BE2C (cell line): ENCODE measurements at regions not wholly inside any gene's neighbourhood (a gene's known extent, or its start where the extent isn't known, plus 50 kb on each side); places are given as distances from the start of the nearest gene placed in this dataset.

Source experiments
- DNase-seq: peaks from one replicate; pipeline ENCODE4 v3.0.0-alpha.2; 2020
- H3K27me3 ChIP-seq: fragments of 250-450 bp; sonication (Bioruptor Pico); 2 replicates; pipeline ENCODE4 v1.5.1; 2020; ENCODE audit warnings: mild to moderate bottlenecking
- H3K36me3 ChIP-seq: fragments of 250-450 bp; sonication (Bioruptor Pico); 2 replicates; pipeline ENCODE4 v1.5.1; 2020; ENCODE audit warnings: mild to moderate bottlenecking
- H3K4me1 ChIP-seq: fragments of 250-450 bp; sonication (Bioruptor Pico); 2 replicates; pipeline ENCODE4 v1.5.1; 2020
- H3K4me3 ChIP-seq: 2 replicates; pipeline ENCODE4 v1.5.1; 2011; ENCODE audit warnings: low read depth, low read length
- H3K9me3 ChIP-seq: fragments of 250-450 bp; sonication (Bioruptor Pico); 2 replicates; pipeline ENCODE4 v1.5.1; 2020
- TF ChIP-seq, protein P1 (sequence below): IDR thresholded peaks from 2 replicates; pipeline ENCODE4 v1.5.1; 2012; ENCODE audit warnings: mild to moderate bottlenecking, low read depth, low read length

GRCh38 chr2:195162194-195162593 is 494.8 kb upstream of the SLC39A10 start:
- TF ChIP-seq, protein P1, sequence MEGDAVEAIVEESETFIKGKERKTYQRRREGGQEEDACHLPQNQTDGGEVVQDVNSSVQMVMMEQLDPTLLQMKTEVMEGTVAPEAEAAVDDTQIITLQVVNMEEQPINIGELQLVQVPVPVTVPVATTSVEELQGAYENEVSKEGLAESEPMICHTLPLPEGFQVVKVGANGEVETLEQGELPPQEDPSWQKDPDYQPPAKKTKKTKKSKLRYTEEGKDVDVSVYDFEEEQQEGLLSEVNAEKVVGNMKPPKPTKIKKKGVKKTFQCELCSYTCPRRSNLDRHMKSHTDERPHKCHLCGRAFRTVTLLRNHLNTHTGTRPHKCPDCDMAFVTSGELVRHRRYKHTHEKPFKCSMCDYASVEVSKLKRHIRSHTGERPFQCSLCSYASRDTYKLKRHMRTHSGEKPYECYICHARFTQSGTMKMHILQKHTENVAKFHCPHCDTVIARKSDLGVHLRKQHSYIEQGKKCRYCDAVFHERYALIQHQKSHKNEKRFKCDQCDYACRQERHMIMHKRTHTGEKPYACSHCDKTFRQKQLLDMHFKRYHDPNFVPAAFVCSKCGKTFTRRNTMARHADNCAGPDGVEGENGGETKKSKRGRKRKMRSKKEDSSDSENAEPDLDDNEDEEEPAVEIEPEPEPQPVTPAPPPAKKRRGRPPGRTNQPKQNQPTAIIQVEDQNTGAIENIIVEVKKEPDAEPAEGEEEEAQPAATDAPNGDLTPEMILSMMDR = no peak
- no peaks in the 10 kb centered on the region for H3K9me3 ChIP-seq
- DNase-seq = peak; percentile 30
- H3K27me3 ChIP-seq = no peaks in the 10 kb centered on the region; the same call in 1 of the 2 replicates
- no peaks in the 10 kb centered on the region for H3K36me3 ChIP-seq
- H3K4me3 ChIP-seq = peak overlapping the region; percentile 5; the same call in 1 of the 2 replicates
- no peaks in the 10 kb centered on the region; the same call in 1 of the 2 replicates for H3K4me1 ChIP-seq

DNA sequence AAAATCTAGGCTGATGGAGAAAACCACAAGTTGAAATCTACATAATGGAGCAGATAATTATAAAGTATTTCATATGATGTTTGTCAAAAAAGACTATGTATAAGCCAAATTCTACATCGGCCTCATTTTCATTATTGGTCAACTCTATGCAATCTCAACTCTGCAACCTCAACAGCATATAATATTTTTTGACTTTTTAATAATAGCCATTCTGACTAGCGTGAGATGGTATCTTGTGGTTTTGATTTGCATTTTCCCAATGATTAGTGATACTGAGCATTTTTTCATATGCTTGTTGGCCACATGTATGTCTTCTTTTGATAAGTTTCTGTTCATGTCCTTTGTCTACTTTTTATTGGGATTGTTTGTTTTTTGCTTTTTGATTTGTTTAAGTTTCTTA is 496.1 kb upstream of the SLC39A10 start:
- H3K9me3 ChIP-seq = no peaks in the 10 kb centered on the region
- DNase-seq = no peak
- no peaks in the 10 kb centered on the region; the same call in 1 of the 2 replicates for H3K27me3 ChIP-seq
- no peaks in the 10 kb centered on the region for H3K36me3 ChIP-seq
- TF ChIP-seq, protein P1 = no peak
- no peaks in the 10 kb centered on the region; the same call in 1 of the 2 replicates for H3K4me1 ChIP-seq
- H3K4me3 ChIP-seq = no peak overlapping the region

- no peaks in the 10 kb centered on the region for H3K9me3 ChIP-seq
- H3K4me1 ChIP-seq = no peaks in the 10 kb centered on the region
- TF ChIP-seq, protein P1 = no peak
- H3K4me3 ChIP-seq = no peak overlapping the region
- no peak for DNase-seq
- no peaks in the 10 kb centered on the region for H3K27me3 ChIP-seq
- no peaks in the 10 kb centered on the region for H3K36me3 ChIP-seq
These were observed 505.3 kb upstream of the SLC39A10 start for GRCh38 chr2:195151711-195152110.

GRCh38 chr2:195150819-195151218 is 506.2 kb upstream of the SLC39A10 start:
- Histone ChIP-seq H3K4me1 (no peaks in the 10 kb centered on the region), H3K36me3 (no peaks in the 10 kb centered on the region), H3K27me3 (no peaks in the 10 kb centered on the region), H3K4me3 (no peak overlapping the region), H3K9me3 (no peaks in the 10 kb centered on the region)
- TF ChIP-seq, protein P1 = no peak
- no peak for DNase-seq

- no peak for DNase-seq
- H3K36me3 ChIP-seq = no peaks in the 10 kb centered on the region
- H3K4me3 ChIP-seq = no peak overlapping the region
- TF ChIP-seq, protein P1 = no peak
- no peaks in the 10 kb centered on the region for H3K9me3 ChIP-seq
- no peaks in the 10 kb centered on the region for H3K27me3 ChIP-seq
- H3K4me1 ChIP-seq = no peaks in the 10 kb centered on the region
These were observed 509.0 kb upstream of the SLC39A10 start for GRCh38 chr2:195148004-195148403.

GRCh38 chr2:195146761-195147541 is 510.1 kb upstream of the SLC39A10 start:
- DNase-seq = no peak
- TF ChIP-seq, protein P1 = no peak
- Histone ChIP-seq H3K4me3 (no peak overlapping the region), H3K36me3 (no peaks in the 10 kb centered on the region), H3K27me3 (no peaks in the 10 kb centered on the region), H3K4me1 (no peaks in the 10 kb centered on the region), H3K9me3 (no peaks in the 10 kb centered on the region)
